Activated naive CD4-positive, alpha-beta T cell treated with anti-CD3 and anti-CD28 coated beads, Interleukin-2, amount 10 ng/mL, durations not matched to agents 7 days and 5 days (primary cell): ENCODE measurements at regions not wholly inside any gene's neighbourhood (a gene's known extent, or its start where the extent isn't known, plus 50 kb on each side); places are given as distances from the start of the nearest gene placed in this dataset.

Source experiments
- CTCF ChIA-PET: fragments of 350-600 bp; sonication (Branson Sonifier 250); formaldehyde crosslinking; loops from one replicate; lab custom pipeline; 2021; ENCODE audit warnings: antibody characterized with exemption; lab: Charles Lee
- DNase-seq: peaks from one replicate; pipeline ENCODE4 v3.0.0-alpha.2; 2020
- H3K27ac Mint-ChIP-seq: one replicate; pipeline ENCODE4 v1.8.0; 2021; ENCODE audit warnings: mild to moderate bottlenecking, moderate library complexity, mixed read lengths
- H3K27me3 Mint-ChIP-seq: one replicate; pipeline ENCODE4 v1.8.0; 2021; ENCODE audit warnings: mild to moderate bottlenecking, mixed read lengths
- H3K36me3 Mint-ChIP-seq: one replicate; pipeline ENCODE4 v1.8.0; 2021; ENCODE audit warnings: mixed read lengths
- H3K4me1 Mint-ChIP-seq: one replicate; pipeline ENCODE4 v1.8.0; 2021; ENCODE audit warnings: mixed read lengths
- H3K4me3 Mint-ChIP-seq: one replicate; pipeline ENCODE4 v1.8.0; 2021; ENCODE audit warnings: mild to moderate bottlenecking, moderate library complexity, mixed read lengths
- H3K9me3 Mint-ChIP-seq: one replicate; pipeline ENCODE4 v1.8.0; 2021; ENCODE audit warnings: mixed read lengths

GRCh38 chr2:133676392-133677130 lies 108.3 kb upstream of the NCKAP5 start:
- peaks cover 7% of the 10 kb centered on the region for H3K27me3 Mint-ChIP-seq
- no peak overlapping the region for H3K27ac Mint-ChIP-seq
- H3K36me3 Mint-ChIP-seq = no peaks in the 10 kb centered on the region
- H3K9me3 Mint-ChIP-seq = no peaks in the 10 kb centered on the region
- CTCF ChIA-PET = no interaction called here
- no peak for DNase-seq
- no peak overlapping the region for H3K4me3 Mint-ChIP-seq
- no peaks in the 10 kb centered on the region for H3K4me1 Mint-ChIP-seq

- H3K27me3 Mint-ChIP-seq = no peaks in the 10 kb centered on the region
- H3K36me3 Mint-ChIP-seq = no peaks in the 10 kb centered on the region
- H3K9me3 Mint-ChIP-seq = no peaks in the 10 kb centered on the region
- no peak overlapping the region for H3K27ac Mint-ChIP-seq
- CTCF ChIA-PET = no interaction called here
- no peaks in the 10 kb centered on the region for H3K4me1 Mint-ChIP-seq
- H3K4me3 Mint-ChIP-seq = no peak overlapping the region
- DNase-seq = no peak
Observed at GRCh38 chr2:133680343-133681049, 112.2 kb upstream of the NCKAP5 start.

DNA sequence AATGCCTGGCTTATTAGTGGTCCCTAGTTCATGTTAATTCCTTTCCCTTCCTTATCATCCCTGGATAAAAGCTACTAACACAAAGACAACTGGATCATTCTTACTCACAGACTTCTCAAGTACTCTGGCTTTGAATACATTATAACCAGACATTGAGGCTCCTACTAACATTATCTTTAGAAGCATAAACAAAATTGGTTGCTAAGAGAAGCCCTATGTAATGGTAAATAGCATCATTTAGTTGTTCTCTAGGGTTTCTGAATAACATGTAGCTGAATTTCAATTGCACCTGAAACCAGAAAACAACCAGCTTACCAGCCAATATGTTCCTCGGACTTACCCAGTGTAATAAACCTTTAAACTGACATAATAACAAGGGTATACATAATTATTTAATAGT lies 114.1 kb upstream of the NCKAP5 start:
- Mint-ChIP-seq H3K27me3 (no peaks in the 10 kb centered on the region), H3K9me3 (no peaks in the 10 kb centered on the region), H3K4me3 (no peak overlapping the region), H3K27ac (no peak overlapping the region), H3K4me1 (no peaks in the 10 kb centered on the region), H3K36me3 (no peaks in the 10 kb centered on the region)
- no peak for DNase-seq
- CTCF ChIA-PET = no interaction called here

DNA sequence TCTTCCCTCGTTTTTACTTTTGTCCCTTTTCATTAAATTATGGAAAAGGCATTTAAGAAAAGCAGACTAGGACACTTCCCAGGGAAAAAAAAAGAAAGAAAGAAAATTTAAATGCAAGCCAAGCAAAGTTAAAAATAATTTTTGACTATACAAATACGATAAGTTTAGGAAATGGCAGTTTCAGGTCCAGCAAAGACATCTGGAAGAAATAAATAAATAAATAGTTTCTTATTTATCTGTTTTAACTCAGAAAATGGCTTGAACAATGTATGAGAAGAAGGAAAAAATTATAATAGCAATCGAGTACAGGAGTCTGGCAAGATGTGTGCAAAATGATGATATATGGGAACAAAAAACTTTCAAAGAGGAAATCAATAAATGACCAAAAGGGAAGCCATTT lies 114.6 kb upstream of the NCKAP5 start:
- no peaks in the 10 kb centered on the region for H3K27me3 Mint-ChIP-seq
- no peaks in the 10 kb centered on the region for H3K9me3 Mint-ChIP-seq
- no peaks in the 10 kb centered on the region for H3K36me3 Mint-ChIP-seq
- H3K27ac Mint-ChIP-seq = no peak overlapping the region
- no peak for DNase-seq
- H3K4me1 Mint-ChIP-seq = no peaks in the 10 kb centered on the region
- H3K4me3 Mint-ChIP-seq = no peak overlapping the region
- CTCF ChIA-PET = no interaction called here

- no peaks in the 10 kb centered on the region for H3K27me3 Mint-ChIP-seq
- CTCF ChIA-PET = no interaction called here
- H3K9me3 Mint-ChIP-seq = no peaks in the 10 kb centered on the region
- H3K4me1 Mint-ChIP-seq = no peaks in the 10 kb centered on the region
- no peak for DNase-seq
- H3K4me3 Mint-ChIP-seq = no peak overlapping the region
- no peaks in the 10 kb centered on the region for H3K36me3 Mint-ChIP-seq
- H3K27ac Mint-ChIP-seq = no peak overlapping the region
Observed at GRCh38 chr2:133685636-133686215, 117.5 kb upstream of the NCKAP5 start.

DNA sequence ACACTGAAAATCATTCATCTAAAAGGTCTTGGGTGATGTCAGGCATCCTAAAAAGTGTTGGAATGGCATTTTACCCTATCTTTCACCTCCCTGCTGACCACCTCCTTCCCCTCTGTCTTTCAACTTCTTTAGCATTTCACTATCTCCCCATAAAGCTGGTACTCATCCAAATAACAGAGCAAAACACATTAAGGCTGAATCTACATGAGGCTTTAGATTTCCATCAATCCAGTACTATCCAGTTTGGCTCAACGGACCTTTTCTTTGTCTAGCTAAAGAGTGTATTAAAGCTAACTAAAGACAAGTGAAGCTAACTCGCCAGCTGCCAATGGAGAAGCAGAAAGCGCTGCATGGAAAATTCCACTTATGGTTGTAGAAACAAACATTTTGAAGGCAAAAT lies 122.5 kb upstream of the NCKAP5 start:
- Mint-ChIP-seq H3K27ac (no peak overlapping the region), H3K9me3 (no peaks in the 10 kb centered on the region), H3K27me3 (no peaks in the 10 kb centered on the region), H3K36me3 (no peaks in the 10 kb centered on the region), H3K4me1 (no peaks in the 10 kb centered on the region), H3K4me3 (no peak overlapping the region)
- no peak for DNase-seq
- CTCF ChIA-PET = no interaction called here

DNA sequence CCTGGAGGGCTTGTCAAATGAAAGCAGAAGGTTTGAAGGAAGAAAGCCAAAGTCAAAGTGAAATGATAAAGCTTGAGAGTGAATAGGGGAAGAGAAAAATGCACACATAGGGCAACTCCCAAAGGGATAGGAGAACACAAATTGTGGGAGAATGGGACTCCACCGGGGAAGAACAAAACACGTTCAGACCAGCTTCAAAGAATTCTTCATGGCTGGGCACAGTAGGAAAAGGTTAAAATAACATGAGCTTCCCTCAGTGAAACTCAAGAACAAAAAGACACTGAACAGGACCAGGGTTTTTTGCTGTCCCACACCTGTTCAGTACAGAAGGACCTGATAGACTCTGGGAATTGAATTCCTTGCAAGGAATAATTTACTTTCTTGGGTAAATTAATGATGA lies 123.1 kb upstream of the NCKAP5 start:
- CTCF ChIA-PET = no interaction called here
- Mint-ChIP-seq H3K4me1 (no peaks in the 10 kb centered on the region), H3K36me3 (no peaks in the 10 kb centered on the region), H3K9me3 (no peaks in the 10 kb centered on the region), H3K27me3 (no peaks in the 10 kb centered on the region), H3K27ac (no peak overlapping the region), H3K4me3 (no peak overlapping the region)
- no peak for DNase-seq

- no peaks in the 10 kb centered on the region for H3K4me1 Mint-ChIP-seq
Observed at GRCh38 chr2:133705287-133705686, 137.0 kb upstream of the NCKAP5 start.

DNA sequence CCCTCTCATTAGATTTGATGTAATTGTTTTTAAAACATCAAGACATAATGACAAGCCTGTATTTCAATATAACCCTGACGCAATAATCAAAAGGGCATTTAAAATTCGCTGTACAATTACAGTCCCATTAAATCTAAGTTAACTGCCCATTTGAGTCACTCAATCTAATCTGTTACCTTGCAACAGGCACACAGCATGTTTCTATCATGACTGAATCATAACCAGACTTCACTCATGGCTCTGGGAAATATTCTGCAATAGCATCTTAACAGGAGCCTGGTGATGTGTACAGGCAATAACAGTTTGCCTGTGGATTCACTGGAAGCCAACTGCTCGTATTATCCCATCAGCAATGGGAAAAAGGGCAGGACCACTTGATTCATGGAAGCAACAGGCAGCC lies 142.3 kb upstream of the NCKAP5 start:
- CTCF ChIA-PET = no interaction called here
- no peak for DNase-seq
- Mint-ChIP-seq H3K9me3 (no peaks in the 10 kb centered on the region), H3K27ac (no peak overlapping the region), H3K36me3 (no peaks in the 10 kb centered on the region), H3K4me3 (no peak overlapping the region), H3K4me1 (no peaks in the 10 kb centered on the region), H3K27me3 (no peaks in the 10 kb centered on the region)

More at GRCh38 chr2:133705287-133705686, 137.0 kb upstream of the NCKAP5 start:
- no peaks in the 10 kb centered on the region for H3K27me3 Mint-ChIP-seq
- no peaks in the 10 kb centered on the region for H3K9me3 Mint-ChIP-seq
- H3K27ac Mint-ChIP-seq = no peak overlapping the region
- CTCF ChIA-PET = no interaction called here
- no peak overlapping the region for H3K4me3 Mint-ChIP-seq
- no peak for DNase-seq
- no peaks in the 10 kb centered on the region for H3K36me3 Mint-ChIP-seq

DNA sequence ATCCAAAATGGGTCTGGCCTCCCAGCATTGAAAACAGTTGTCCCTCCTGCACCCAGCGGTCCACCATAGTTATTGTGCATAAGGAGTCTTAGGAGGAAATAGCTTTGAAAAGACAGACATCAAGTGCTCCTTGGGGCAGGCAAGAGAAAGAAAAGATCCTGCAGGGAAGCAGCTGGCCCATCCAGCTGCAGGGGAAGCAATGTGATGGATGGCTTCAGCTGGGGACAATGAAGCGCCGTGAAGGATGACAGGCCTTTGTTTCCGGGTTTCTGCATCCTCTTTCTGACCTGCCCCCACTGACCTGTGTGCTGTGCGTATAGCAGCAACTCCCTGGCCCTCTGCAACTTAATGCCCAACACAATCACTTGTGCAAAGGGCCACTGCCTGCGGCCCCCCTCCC lies 142.9 kb upstream of the NCKAP5 start:
- Mint-ChIP-seq H3K36me3 (no peaks in the 10 kb centered on the region), H3K9me3 (no peaks in the 10 kb centered on the region), H3K27ac (no peak overlapping the region), H3K4me3 (no peak overlapping the region), H3K4me1 (no peaks in the 10 kb centered on the region), H3K27me3 (no peaks in the 10 kb centered on the region)
- CTCF ChIA-PET = no interaction called here
- DNase-seq = no peak

GRCh38 chr2:133711806-133712205 lies 143.5 kb upstream of the NCKAP5 start:
- no peaks in the 10 kb centered on the region for H3K27me3 Mint-ChIP-seq
- H3K27ac Mint-ChIP-seq = no peak overlapping the region
- H3K4me3 Mint-ChIP-seq = no peak overlapping the region
- CTCF ChIA-PET = no interaction called here
- H3K4me1 Mint-ChIP-seq = no peaks in the 10 kb centered on the region
- no peaks in the 10 kb centered on the region for H3K9me3 Mint-ChIP-seq
- no peaks in the 10 kb centered on the region for H3K36me3 Mint-ChIP-seq
- no peak for DNase-seq

GRCh38 chr2:133712369-133712768 lies 144.1 kb upstream of the NCKAP5 start:
- no peak overlapping the region for H3K27ac Mint-ChIP-seq

GRCh38 chr2:133713049-133713580 lies 144.9 kb upstream of the NCKAP5 start:
- H3K4me1 Mint-ChIP-seq = no peaks in the 10 kb centered on the region
- DNase-seq = no peak
- H3K4me3 Mint-ChIP-seq = no peak overlapping the region
- CTCF ChIA-PET = no interaction called here
- no peaks in the 10 kb centered on the region for H3K9me3 Mint-ChIP-seq
- no peaks in the 10 kb centered on the region for H3K27me3 Mint-ChIP-seq
- H3K27ac Mint-ChIP-seq = no peak overlapping the region
- no peaks in the 10 kb centered on the region for H3K36me3 Mint-ChIP-seq

More at GRCh38 chr2:133712369-133712768, 144.1 kb upstream of the NCKAP5 start:
- Mint-ChIP-seq H3K27me3 (no peaks in the 10 kb centered on the region), H3K4me3 (no peak overlapping the region), H3K4me1 (no peaks in the 10 kb centered on the region), H3K9me3 (no peaks in the 10 kb centered on the region), H3K36me3 (no peaks in the 10 kb centered on the region)
- DNase-seq = no peak
- CTCF ChIA-PET = no interaction called here

GRCh38 chr2:133716166-133716565 lies 147.9 kb upstream of the NCKAP5 start:
- CTCF ChIA-PET = no interaction called here
- H3K36me3 Mint-ChIP-seq = no peaks in the 10 kb centered on the region
- no peaks in the 10 kb centered on the region for H3K27me3 Mint-ChIP-seq
- H3K27ac Mint-ChIP-seq = no peak overlapping the region
- DNase-seq = no peak
- H3K4me3 Mint-ChIP-seq = no peak overlapping the region
- H3K4me1 Mint-ChIP-seq = no peaks in the 10 kb centered on the region
- no peaks in the 10 kb centered on the region for H3K9me3 Mint-ChIP-seq

DNA sequence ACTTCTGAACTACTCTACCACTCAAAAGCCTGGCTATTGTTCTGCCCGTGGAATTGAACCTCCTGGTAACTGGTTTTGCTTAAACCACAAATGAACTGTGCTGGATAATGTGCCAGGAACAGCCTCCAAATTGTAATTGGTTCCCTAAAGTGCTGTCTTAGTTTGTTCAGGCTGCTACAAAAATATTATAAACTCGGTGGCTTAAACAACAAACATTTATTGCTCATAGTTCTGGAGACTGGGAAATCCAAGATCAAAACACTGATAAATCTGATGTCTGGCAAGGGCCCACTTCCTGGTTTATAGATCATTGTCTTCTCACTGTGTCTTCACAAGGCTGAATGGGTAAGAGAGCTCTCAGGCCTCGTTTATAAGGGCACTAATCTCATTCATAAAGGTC lies 149.2 kb upstream of the NCKAP5 start:
- Mint-ChIP-seq H3K4me3 (no peak overlapping the region), H3K27ac (no peak overlapping the region), H3K4me1 (no peaks in the 10 kb centered on the region), H3K9me3 (no peaks in the 10 kb centered on the region), H3K27me3 (no peaks in the 10 kb centered on the region), H3K36me3 (no peaks in the 10 kb centered on the region)
- CTCF ChIA-PET = no interaction called here
- DNase-seq = no peak
